ENCODE measurements at regions not wholly inside any gene's neighbourhood (a gene's known extent, or its start where the extent isn't known, plus 50 kb on each side); places are given as distances from the start of the nearest gene placed in this dataset.

- TF ChIP-seq CTCF (IDR thresholded peaks at IDR 0.05; ENCODE audit: low read depth, low read length, poor library complexity, severe bottlenecking) = no peak
- TF ChIP-seq EZH2phosphoT487 (IDR thresholded peaks at IDR 0.05; ENCODE audit: borderline replicate concordance, low read length) = no peak
These were observed 972.4 kb upstream of the ACO1 start for GRCh38 chr9:31412081-31412480.

Measured in DOHH2 (cell line).